HG02938 (cell line): ENCODE measurements at regions not wholly inside any gene's neighbourhood (a gene's known extent, or its start where the extent isn't known, plus 50 kb on each side); places are given as distances from the start of the nearest gene placed in this dataset.

Experiments used
- ATAC-seq: cut with Tn5 transposase; IDR thresholded peaks from one replicate; pipeline ENCODE4 v1.9.1; 2021; ENCODE audit warnings: mild to moderate bottlenecking, moderate library complexity; ENCODE audit not compliant: unreplicated experiment

GRCh38 chr2:160630801-160631590, 137.4 kb upstream of the RBMS1 start:
- no peak for ATAC-seq

GRCh38 chr2:160632084-160632975, 138.7 kb upstream of the RBMS1 start:
- no peak for ATAC-seq

GRCh38 chr2:160634436-160634835, 140.8 kb upstream of the RBMS1 start:
- ATAC-seq: no peak

- no peak for ATAC-seq
These were observed 141.9 kb upstream of the RBMS1 start for GRCh38 chr2:160635488-160635887.

- ATAC-seq: no peak
These were observed 145.9 kb upstream of the RBMS1 start for GRCh38 chr2:160639472-160639871.

- no peak for ATAC-seq
These were observed 153.3 kb upstream of the RBMS1 start for GRCh38 chr2:160646684-160647444.

GRCh38 chr2:160647967-160648685, 154.5 kb upstream of the RBMS1 start:
- no peak for ATAC-seq

GRCh38 chr2:160649698-160650097, 156.1 kb upstream of the RBMS1 start:
- ATAC-seq: no peak

GRCh38 chr2:160650196-160651118, 156.8 kb upstream of the RBMS1 start:
- ATAC-seq: no peak

GRCh38 chr2:160651416-160652200, 158.0 kb upstream of the RBMS1 start:
- no peak for ATAC-seq

- no peak for ATAC-seq
These were observed 158.6 kb upstream of the RBMS1 start for GRCh38 chr2:160652236-160652635.

GRCh38 chr2:160657196-160657595, 163.6 kb upstream of the RBMS1 start:
- ATAC-seq: no peak

GRCh38 chr2:160658851-160659250, 165.2 kb upstream of the RBMS1 start:
- no peak for ATAC-seq

- ATAC-seq: no peak
These were observed 167.1 kb upstream of the RBMS1 start for GRCh38 chr2:160660741-160661140.

GRCh38 chr2:160664603-160665140, 171.1 kb upstream of the RBMS1 start:
- no peak for ATAC-seq

GRCh38 chr2:160666154-160667060, 172.8 kb upstream of the RBMS1 start:
- ATAC-seq: peak; percentile 74

- no peak for ATAC-seq
These were observed 174.2 kb upstream of the RBMS1 start for GRCh38 chr2:160667811-160668210.
